ENCODE measurements at regions not wholly inside any gene's neighbourhood (a gene's known extent, or its start where the extent isn't known, plus 50 kb on each side); places are given as distances from the start of the nearest gene placed in this dataset.
A peak's percentile ranks its signal among the peaks of the same experiment; 100 is the strongest.
"Not testable (repeated sequence)": the region's sequence is repeated elsewhere in the genome, so short reads cannot be mapped to it uniquely, and the experiment has no call there.

GRCh38 chr14:105637345-105637744, 111.0 kb downstream of the TMEM121 start:
- CTCF ChIA-PET; H3K36me3 Mint-ChIP-seq (ENCODE audit: low read depth); H3K9me3 Mint-ChIP-seq (ENCODE audit: insufficient read depth); ATAC-seq; H3K27me3 Mint-ChIP-seq (ENCODE audit: low read depth); DNase-seq; H3K4me3 Mint-ChIP-seq; H3K4me1 Mint-ChIP-seq (ENCODE audit: low read depth); POLR2A ChIA-PET; H3K27ac Mint-ChIP-seq: not testable (repeated sequence)

GRCh38 chr14:105639969-105640931, 113.9 kb downstream of the TMEM121 start:
- H3K4me3 Mint-ChIP-seq; POLR2A ChIA-PET; CTCF ChIA-PET; H3K9me3 Mint-ChIP-seq (ENCODE audit: insufficient read depth); H3K4me1 Mint-ChIP-seq (ENCODE audit: low read depth); ATAC-seq; H3K27ac Mint-ChIP-seq; H3K36me3 Mint-ChIP-seq (ENCODE audit: low read depth); H3K27me3 Mint-ChIP-seq (ENCODE audit: low read depth): not testable (repeated sequence)
- DNase-seq: peak; percentile 4

GRCh38 chr14:105641075-105641937, 114.9 kb downstream of the TMEM121 start:
- H3K9me3 Mint-ChIP-seq (ENCODE audit: insufficient read depth): no peaks in the 10 kb centered on the region
- ChIA-PET CTCF (no interaction called here), POLR2A (no interaction called here)
- no peaks in the 10 kb centered on the region for H3K27me3 Mint-ChIP-seq (ENCODE audit: low read depth)
- no peaks in the 10 kb centered on the region for H3K4me1 Mint-ChIP-seq (ENCODE audit: low read depth)
- ATAC-seq (no peak), DNase-seq (no peak)
- no peak overlapping the region for H3K27ac Mint-ChIP-seq
- no peak overlapping the region for H3K4me3 Mint-ChIP-seq
- no peaks in the 10 kb centered on the region for H3K36me3 Mint-ChIP-seq (ENCODE audit: low read depth)

GRCh38 chr14:105641951-105642350, 115.6 kb downstream of the TMEM121 start:
- H3K36me3 Mint-ChIP-seq (ENCODE audit: low read depth); H3K9me3 Mint-ChIP-seq (ENCODE audit: insufficient read depth); H3K4me3 Mint-ChIP-seq; DNase-seq; H3K27me3 Mint-ChIP-seq (ENCODE audit: low read depth); H3K27ac Mint-ChIP-seq; CTCF ChIA-PET; POLR2A ChIA-PET; ATAC-seq; H3K4me1 Mint-ChIP-seq (ENCODE audit: low read depth): not testable (repeated sequence)

GRCh38 chr14:105642486-105642885, 116.1 kb downstream of the TMEM121 start:
- H3K9me3 Mint-ChIP-seq (ENCODE audit: insufficient read depth); H3K4me3 Mint-ChIP-seq; CTCF ChIA-PET: not testable (repeated sequence)

GRCh38 chr14:105643406-105644052, 117.1 kb downstream of the TMEM121 start:
- CTCF ChIA-PET; H3K4me3 Mint-ChIP-seq; H3K36me3 Mint-ChIP-seq (ENCODE audit: low read depth); DNase-seq; H3K27me3 Mint-ChIP-seq (ENCODE audit: low read depth); POLR2A ChIA-PET; ATAC-seq; H3K4me1 Mint-ChIP-seq (ENCODE audit: low read depth); H3K9me3 Mint-ChIP-seq (ENCODE audit: insufficient read depth); H3K27ac Mint-ChIP-seq: not testable (repeated sequence)

More at GRCh38 chr14:105642486-105642885, 116.1 kb downstream of the TMEM121 start:
- DNase-seq; H3K27me3 Mint-ChIP-seq (ENCODE audit: low read depth); ATAC-seq; H3K27ac Mint-ChIP-seq; H3K36me3 Mint-ChIP-seq (ENCODE audit: low read depth); POLR2A ChIA-PET; H3K4me1 Mint-ChIP-seq (ENCODE audit: low read depth): not testable (repeated sequence)

- DNase-seq; POLR2A ChIA-PET; H3K27me3 Mint-ChIP-seq (ENCODE audit: low read depth); H3K27ac Mint-ChIP-seq; H3K9me3 Mint-ChIP-seq (ENCODE audit: insufficient read depth); H3K36me3 Mint-ChIP-seq (ENCODE audit: low read depth); ATAC-seq; CTCF ChIA-PET; H3K4me3 Mint-ChIP-seq; H3K4me1 Mint-ChIP-seq (ENCODE audit: low read depth): not testable (repeated sequence)
Observed at GRCh38 chr14:105644053-105644435, 117.7 kb downstream of the TMEM121 start.

- H3K4me3 Mint-ChIP-seq; CTCF ChIA-PET; ATAC-seq; H3K27me3 Mint-ChIP-seq (ENCODE audit: low read depth); H3K36me3 Mint-ChIP-seq (ENCODE audit: low read depth); DNase-seq; POLR2A ChIA-PET; H3K4me1 Mint-ChIP-seq (ENCODE audit: low read depth); H3K9me3 Mint-ChIP-seq (ENCODE audit: insufficient read depth); H3K27ac Mint-ChIP-seq: not testable (repeated sequence)
Observed at GRCh38 chr14:105644457-105644856, 118.1 kb downstream of the TMEM121 start.

GRCh38 chr14:105644891-105645290, 118.5 kb downstream of the TMEM121 start:
- DNase-seq; H3K4me3 Mint-ChIP-seq; CTCF ChIA-PET; ATAC-seq; POLR2A ChIA-PET; H3K27ac Mint-ChIP-seq; H3K4me1 Mint-ChIP-seq (ENCODE audit: low read depth); H3K27me3 Mint-ChIP-seq (ENCODE audit: low read depth); H3K9me3 Mint-ChIP-seq (ENCODE audit: insufficient read depth); H3K36me3 Mint-ChIP-seq (ENCODE audit: low read depth): not testable (repeated sequence)

GRCh38 chr14:105645389-105645788, 119.0 kb downstream of the TMEM121 start:
- H3K27me3 Mint-ChIP-seq (ENCODE audit: low read depth); H3K9me3 Mint-ChIP-seq (ENCODE audit: insufficient read depth); CTCF ChIA-PET; POLR2A ChIA-PET; H3K4me3 Mint-ChIP-seq; H3K27ac Mint-ChIP-seq; DNase-seq; ATAC-seq; H3K4me1 Mint-ChIP-seq (ENCODE audit: low read depth); H3K36me3 Mint-ChIP-seq (ENCODE audit: low read depth): not testable (repeated sequence)

GRCh38 chr14:105646175-105646574, 119.8 kb downstream of the TMEM121 start:
- no peaks in the 10 kb centered on the region for H3K4me1 Mint-ChIP-seq (ENCODE audit: low read depth)
- CTCF ChIA-PET: interaction anchor here (0.6 kb wide), 1 partner anchor 210 kb away, joined by 3 read pairs; no protein-coding TSS in a partner anchor

More at GRCh38 chr14:105646175-105646574, 119.8 kb downstream of the TMEM121 start:
- no peaks in the 10 kb centered on the region for H3K9me3 Mint-ChIP-seq (ENCODE audit: insufficient read depth)
- H3K27me3 Mint-ChIP-seq (ENCODE audit: low read depth): no peaks in the 10 kb centered on the region
- DNase-seq (no peak), ATAC-seq (no peak)
- H3K36me3 Mint-ChIP-seq (ENCODE audit: low read depth): no peaks in the 10 kb centered on the region
- H3K4me3 Mint-ChIP-seq: no peak overlapping the region
- H3K27ac Mint-ChIP-seq: no peak overlapping the region
- POLR2A ChIA-PET: no interaction called here

Data from activated CD8-positive, alpha-beta T cell treated with anti-CD3 and anti-CD28 coated beads, Interleukin-2, amount 10 ng/mL, durations not matched to agents 7 days and 5 days (primary cell).